ENCODE measurements at regions not wholly inside any gene's neighbourhood (a gene's known extent, or its start where the extent isn't known, plus 50 kb on each side); places are given as distances from the start of the nearest gene placed in this dataset.

GRCh38 chr1:229161740-229162139, 109.2 kb upstream of the RAB4A start:
- TF ChIP-seq TAF1 (conservative IDR thresholded peaks at IDR 0.05) (no peak), RAD21 (IDR thresholded peaks at IDR 0.05) (peak in 1 of 2 donors; percentile 7), EGR1 (IDR thresholded peaks at IDR 0.05; ENCODE audit: low read depth in 2 of 2) (no peak), ATF3 (IDR thresholded peaks at IDR 0.05) (no peak), GABPA (IDR thresholded peaks at IDR 0.05 in 1 of 2, conservative IDR thresholded peaks at IDR 0.05 in 1 of 2) (no peak)

Measured in liver (tissue), 2 donors.